ENCODE measurements at regions not wholly inside any gene's neighbourhood (a gene's known extent, or its start where the extent isn't known, plus 50 kb on each side); places are given as distances from the start of the nearest gene placed in this dataset.

- Histone ChIP-seq H3K36me3 (ENCODE audit: control insufficient read depth in 2 of 3, insufficient read depth in 3 of 3, low read length in 3 of 3) (no peaks in the 10 kb centered on the region), H3K27me3 (ENCODE audit: control insufficient read depth in 2 of 2, insufficient read depth in 2 of 2, low read length in 2 of 2) (no peaks in the 10 kb centered on the region), H3K4me1 (ENCODE audit: control insufficient read depth in 2 of 2, insufficient read depth in 2 of 2, low read length in 2 of 2) (no peaks in the 10 kb centered on the region), H3K4me3 (ENCODE audit: low read length) (no peak overlapping the region), H3K9me3 (ENCODE audit: control insufficient read depth in 2 of 3, low read length in 3 of 3) (no peaks in the 10 kb centered on the region), H3K27ac (ENCODE audit: low read depth, low read length) (no peak overlapping the region)
- ChIA-PET CTCF (no interaction called here), POLR2A (no interaction called here)
- DNase-seq (no peak), ATAC-seq (no peak)
- H3K27me3 Mint-ChIP-seq: no peaks in the 10 kb centered on the region
- intact Hi-C loops (cut with micrococcal nuclease): no loop called here
- H3K4me3 Mint-ChIP-seq: no peak overlapping the region
- no peaks in the 10 kb centered on the region for H3K36me3 Mint-ChIP-seq
- H3K27ac Mint-ChIP-seq: no peak overlapping the region
- H3K9me3 Mint-ChIP-seq: peaks cover 0 to 12% (median 6%) of the 10 kb centered on the region in 11 donors
- no peaks in the 10 kb centered on the region for H3K4me1 Mint-ChIP-seq
These were observed 375.2 kb upstream of the FLRT2 start for GRCh38 chr14:85154714-85155113.

DNA sequence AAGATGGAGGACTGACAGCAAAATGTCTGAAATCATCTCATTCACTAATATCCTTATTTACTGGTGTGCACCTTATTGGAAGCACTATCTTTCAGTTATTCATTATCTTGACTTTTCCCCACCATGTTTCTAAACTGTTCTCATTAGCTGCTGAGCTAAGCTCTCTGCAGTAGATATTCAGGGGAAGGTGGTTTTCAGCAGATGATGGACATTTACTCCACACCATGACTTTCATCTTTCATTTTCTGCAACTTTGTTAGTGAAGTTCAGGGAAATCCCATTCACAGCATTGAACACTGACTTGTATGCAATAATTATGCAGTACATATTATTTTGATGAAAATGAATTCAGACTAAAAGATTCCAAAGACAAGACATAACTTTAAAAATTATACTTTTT is 373.6 kb upstream of the FLRT2 start:
- Mint-ChIP-seq H3K27ac (no peak overlapping the region), H3K4me1 (no peaks in the 10 kb centered on the region), H3K4me3 (no peak overlapping the region), H3K36me3 (no peaks in the 10 kb centered on the region), H3K27me3 (no peaks in the 10 kb centered on the region), H3K9me3 (peaks cover 0 to 14% (median 5%) of the 10 kb centered on the region in 11 donors)
- ATAC-seq: no peak
- Histone ChIP-seq H3K27me3 (ENCODE audit: control insufficient read depth in 2 of 2, insufficient read depth in 2 of 2, low read length in 2 of 2) (no peaks in the 10 kb centered on the region), H3K4me1 (ENCODE audit: control insufficient read depth in 2 of 2, insufficient read depth in 2 of 2, low read length in 2 of 2) (no peaks in the 10 kb centered on the region), H3K9me3 (ENCODE audit: control insufficient read depth in 2 of 3, low read length in 3 of 3) (no peaks in the 10 kb centered on the region), H3K36me3 (ENCODE audit: control insufficient read depth in 2 of 3, insufficient read depth in 3 of 3, low read length in 3 of 3) (no peaks in the 10 kb centered on the region), H3K4me3 (ENCODE audit: low read length) (no peak overlapping the region), H3K27ac (ENCODE audit: low read depth, low read length) (no peak overlapping the region)
- CTCF ChIA-PET: no interaction called here
- no peak for DNase-seq
- intact Hi-C loops (cut with micrococcal nuclease): no loop called here
- POLR2A ChIA-PET: no interaction called here

GRCh38 chr14:85159726-85160125 is 370.2 kb upstream of the FLRT2 start:
- Histone ChIP-seq H3K36me3 (ENCODE audit: control insufficient read depth in 2 of 3, insufficient read depth in 3 of 3, low read length in 3 of 3) (no peaks in the 10 kb centered on the region), H3K27me3 (ENCODE audit: control insufficient read depth in 2 of 2, insufficient read depth in 2 of 2, low read length in 2 of 2) (no peaks in the 10 kb centered on the region), H3K27ac (ENCODE audit: low read depth, low read length) (no peak overlapping the region), H3K4me1 (ENCODE audit: control insufficient read depth in 2 of 2, insufficient read depth in 2 of 2, low read length in 2 of 2) (no peaks in the 10 kb centered on the region), H3K9me3 (ENCODE audit: control insufficient read depth in 2 of 3, low read length in 3 of 3) (no peaks in the 10 kb centered on the region), H3K4me3 (ENCODE audit: low read length) (no peak overlapping the region)
- H3K4me1 Mint-ChIP-seq: no peaks in the 10 kb centered on the region
- no peaks in the 10 kb centered on the region for H3K27me3 Mint-ChIP-seq
- H3K27ac Mint-ChIP-seq: no peak overlapping the region
- no peak overlapping the region for H3K4me3 Mint-ChIP-seq
- ATAC-seq: no peak
- H3K36me3 Mint-ChIP-seq: no peaks in the 10 kb centered on the region
- peaks cover 0 to 29% (median 7%) of the 10 kb centered on the region in 11 donors for H3K9me3 Mint-ChIP-seq
- intact Hi-C loops (cut with micrococcal nuclease): no loop called here
- ChIA-PET POLR2A (no interaction called here), CTCF (no interaction called here)
- DNase-seq: no peak

GRCh38 chr14:85165094-85165493 is 364.9 kb upstream of the FLRT2 start:
- ATAC-seq (no peak), DNase-seq (no peak)
- Mint-ChIP-seq H3K9me3 (peaks cover 0 to 25% (median 7%) of the 10 kb centered on the region in 11 donors), H3K27me3 (no peaks in the 10 kb centered on the region), H3K36me3 (no peaks in the 10 kb centered on the region), H3K4me1 (no peaks in the 10 kb centered on the region), H3K4me3 (no peak overlapping the region), H3K27ac (no peak overlapping the region)
- H3K36me3 ChIP-seq (ENCODE audit: control insufficient read depth in 2 of 3, insufficient read depth in 3 of 3, low read length in 3 of 3): no peaks in the 10 kb centered on the region
- H3K4me3 ChIP-seq (ENCODE audit: low read length): no peak overlapping the region
- no peaks in the 10 kb centered on the region for H3K9me3 ChIP-seq (ENCODE audit: control insufficient read depth in 2 of 3, low read length in 3 of 3)
- peaks cover 0 to 5% of the 10 kb centered on the region in 2 donors for H3K27me3 ChIP-seq (ENCODE audit: control insufficient read depth in 2 of 2, insufficient read depth in 2 of 2, low read length in 2 of 2)
- ChIA-PET CTCF (no interaction called here), POLR2A (no interaction called here)
- intact Hi-C loops (cut with micrococcal nuclease): no loop called here
- H3K4me1 ChIP-seq (ENCODE audit: control insufficient read depth in 2 of 2, insufficient read depth in 2 of 2, low read length in 2 of 2): no peaks in the 10 kb centered on the region
- no peak overlapping the region for H3K27ac ChIP-seq (ENCODE audit: low read depth, low read length)

DNA sequence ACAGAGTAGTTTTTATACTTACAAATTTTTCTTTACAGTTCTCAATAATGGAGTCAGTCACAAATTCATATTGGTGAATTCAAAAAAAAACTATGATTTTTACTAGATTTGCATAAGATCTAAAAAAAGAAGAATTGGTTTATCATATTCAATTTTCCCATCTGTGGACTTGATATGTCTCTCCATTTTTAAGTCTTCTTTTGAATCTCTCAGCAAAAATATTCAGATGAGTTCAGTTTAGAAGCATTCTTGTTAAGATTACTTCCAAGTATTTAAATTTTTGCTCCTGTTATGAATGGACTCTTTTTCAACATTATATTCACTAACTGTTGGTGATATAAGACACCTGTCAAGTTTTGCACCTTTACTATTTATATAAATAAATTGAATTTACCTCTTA is 360.6 kb upstream of the FLRT2 start:
- DNase-seq: no peak
- H3K9me3 ChIP-seq (ENCODE audit: control insufficient read depth in 2 of 3, low read length in 3 of 3): no peaks in the 10 kb centered on the region
- Mint-ChIP-seq H3K4me3 (no peak overlapping the region), H3K27me3 (peaks cover 0 to 3% (median 0%) of the 10 kb centered on the region in 5 donors), H3K9me3 (peaks cover 0 to 8% (median 1%) of the 10 kb centered on the region in 11 donors), H3K4me1 (no peaks in the 10 kb centered on the region), H3K36me3 (no peaks in the 10 kb centered on the region), H3K27ac (no peak overlapping the region)
- ChIA-PET POLR2A (no interaction called here), CTCF (no interaction called here)
- no peak overlapping the region for H3K4me3 ChIP-seq (ENCODE audit: low read length)
- intact Hi-C loops (cut with micrococcal nuclease): no loop called here
- H3K4me1 ChIP-seq (ENCODE audit: control insufficient read depth in 2 of 2, insufficient read depth in 2 of 2, low read length in 2 of 2): no peaks in the 10 kb centered on the region
- H3K36me3 ChIP-seq (ENCODE audit: control insufficient read depth in 2 of 3, insufficient read depth in 3 of 3, low read length in 3 of 3): no peaks in the 10 kb centered on the region
- H3K27ac ChIP-seq (ENCODE audit: low read depth, low read length): no peak overlapping the region
- ATAC-seq: no peak
- H3K27me3 ChIP-seq (ENCODE audit: control insufficient read depth in 2 of 2, insufficient read depth in 2 of 2, low read length in 2 of 2): peaks cover 0 to 5% of the 10 kb centered on the region in 2 donors

DNA sequence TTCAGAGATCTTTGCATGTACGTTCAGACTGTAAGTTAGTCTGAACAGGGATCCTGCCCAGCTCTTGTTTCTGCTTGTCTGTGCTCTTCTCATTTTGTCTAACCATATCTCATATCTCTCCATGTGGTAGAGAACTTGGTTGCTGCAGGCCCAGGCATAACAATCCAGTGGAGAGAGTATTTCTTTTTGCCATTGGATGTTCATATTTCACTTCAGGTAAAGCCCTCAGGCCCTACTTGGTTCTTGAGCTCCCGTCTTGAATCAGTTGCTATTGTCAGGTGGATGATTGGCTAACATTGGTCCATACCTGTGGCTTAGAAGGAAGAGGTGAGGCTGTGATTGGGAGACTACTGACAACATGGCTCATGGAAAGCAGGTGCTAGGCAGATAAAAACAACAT is 357.7 kb upstream of the FLRT2 start:
- no peak overlapping the region for H3K4me3 ChIP-seq (ENCODE audit: low read length)
- H3K4me1 ChIP-seq (ENCODE audit: control insufficient read depth in 2 of 2, insufficient read depth in 2 of 2, low read length in 2 of 2): no peaks in the 10 kb centered on the region
- no peaks in the 10 kb centered on the region for H3K9me3 ChIP-seq (ENCODE audit: control insufficient read depth in 2 of 3, low read length in 3 of 3)
- Mint-ChIP-seq H3K9me3 (peaks cover 0 to 11% (median 2%) of the 10 kb centered on the region in 11 donors), H3K27me3 (peaks cover 0 to 3% (median 0%) of the 10 kb centered on the region in 5 donors), H3K36me3 (peaks cover 0 to 2% (median 0%) of the 10 kb centered on the region in 5 donors), H3K27ac (no peak overlapping the region), H3K4me3 (no peak overlapping the region), H3K4me1 (no peaks in the 10 kb centered on the region)
- POLR2A ChIA-PET: no interaction called here
- H3K36me3 ChIP-seq (ENCODE audit: control insufficient read depth in 2 of 3, insufficient read depth in 3 of 3, low read length in 3 of 3): no peaks in the 10 kb centered on the region
- no peak overlapping the region for H3K27ac ChIP-seq (ENCODE audit: low read depth, low read length)
- CTCF ChIA-PET: no interaction called here
- no peak for ATAC-seq
- peaks cover 0 to 5% of the 10 kb centered on the region in 2 donors for H3K27me3 ChIP-seq (ENCODE audit: control insufficient read depth in 2 of 2, insufficient read depth in 2 of 2, low read length in 2 of 2)
- intact Hi-C loops (cut with micrococcal nuclease): no loop called here
- DNase-seq: no peak

GRCh38 chr14:85172889-85173477 is 357.0 kb upstream of the FLRT2 start:
- Histone ChIP-seq H3K27me3 (ENCODE audit: control insufficient read depth in 2 of 2, insufficient read depth in 2 of 2, low read length in 2 of 2) (peaks cover 0 to 2% of the 10 kb centered on the region in 2 donors), H3K4me3 (ENCODE audit: low read length) (no peak overlapping the region), H3K4me1 (ENCODE audit: control insufficient read depth in 2 of 2, insufficient read depth in 2 of 2, low read length in 2 of 2) (no peaks in the 10 kb centered on the region), H3K9me3 (ENCODE audit: control insufficient read depth in 2 of 3, low read length in 3 of 3) (no peaks in the 10 kb centered on the region), H3K36me3 (ENCODE audit: control insufficient read depth in 2 of 3, insufficient read depth in 3 of 3, low read length in 3 of 3) (no peaks in the 10 kb centered on the region), H3K27ac (ENCODE audit: low read depth, low read length) (no peak overlapping the region)
- H3K36me3 Mint-ChIP-seq: peaks cover 0 to 6% (median 0%) of the 10 kb centered on the region in 5 donors
- no peak overlapping the region for H3K27ac Mint-ChIP-seq
- H3K9me3 Mint-ChIP-seq: peaks cover 0 to 16% (median 3%) of the 10 kb centered on the region in 11 donors
- no peaks in the 10 kb centered on the region for H3K4me1 Mint-ChIP-seq
- no peak overlapping the region for H3K4me3 Mint-ChIP-seq
- ChIA-PET CTCF (no interaction called here), POLR2A (no interaction called here)
- H3K27me3 Mint-ChIP-seq: peaks cover 0 to 3% (median 0%) of the 10 kb centered on the region in 5 donors
- no peak for ATAC-seq
- intact Hi-C loops (cut with micrococcal nuclease): no loop called here
- DNase-seq: no peak

Data from naive thymus-derived CD4-positive, alpha-beta T cell (primary cell).